B cell (primary cell): ENCODE measurements at regions not wholly inside any gene's neighbourhood (a gene's known extent, or its start where the extent isn't known, plus 50 kb on each side); places are given as distances from the start of the nearest gene placed in this dataset.

Experiments
- ATAC-seq: fragments of 200-7000 bp; cut with Tn5 transposase; one replicate; pipeline ENCODE4 v1.10.0; 2021; ENCODE audit warnings: low read depth, mild to moderate bottlenecking, moderate number of reproducible peaks, moderate library complexity
- CTCF ChIA-PET: fragments of 350-600 bp; sonication (Branson Sonifier 250); formaldehyde crosslinking; loops from one replicate; lab custom pipeline; 2021; ENCODE audit warnings: antibody characterized with exemption, inconsistent platforms; lab: Charles Lee
- POLR2A ChIA-PET: fragments of 350-600 bp; sonication (Branson Sonifier 250); formaldehyde crosslinking; loops from one replicate; lab custom pipeline; 2021; ENCODE audit warnings: antibody characterized with exemption; lab: Charles Lee
- DNase-seq: peaks from one replicate; pipeline ENCODE4 v3.0.0; 2013
- H2AFZ ChIP-seq: 2 replicates; pipeline ENCODE4 v1.6.1; 2012; ENCODE audit warnings: mild to moderate bottlenecking, low read depth, low read length; ENCODE audit not compliant: insufficient read depth, poor library complexity, severe bottlenecking
- H3K27ac ChIP-seq, 2 donors: 1 replicate in 1 of 2; 2 replicates in 1 of 2; pipeline ENCODE4 v1.5.1; 2012 to 2013; ENCODE audit warnings: low read length in 2 of 2, mild to moderate bottlenecking in 2 of 2, moderate library complexity in 1 of 2
- H3K27me3 ChIP-seq, 4 experiments: fragments of 200-600 bp in 1 of 4; sonication (generic) in 1 of 4; replicated peaks in 1 of 4; 1 replicate in 2 of 4; 2 replicates in 2 of 4; pipeline versions ENCODE4 v1.6.1 to v1.7.0; 2013 to 2016; ENCODE audit warnings: low read length in 3 of 4, mild to moderate bottlenecking in 2 of 4, mixed read lengths in 1 of 4, moderate library complexity in 1 of 4; ENCODE audit not compliant: insufficient read depth in 4 of 4, control insufficient read depth in 3 of 4; ENCODE audit errors: control extremely low read depth in 1 of 4
- H3K36me3 ChIP-seq, 2 experiments: replicated peaks in 1 of 2; 1 replicate in 1 of 2; 2 replicates in 1 of 2; pipeline versions ENCODE4 v1.6.1 to v1.7.1; 2013; ENCODE audit warnings: low read length in 1 of 2; ENCODE audit not compliant: insufficient read depth in 2 of 2, control insufficient read depth in 1 of 2; ENCODE audit errors: control extremely low read depth in 1 of 2, extremely low read depth in 1 of 2
- H3K4me1 ChIP-seq, 2 donors: fragments of 200-600 bp in 1 of 2; sonication (generic) in 1 of 2; 1 replicate in 1 of 2; 2 replicates in 1 of 2; pipeline versions ENCODE4 v1.5.1 to v1.6.1; 2013 to 2017; ENCODE audit warnings: low read length in 2 of 2; ENCODE audit not compliant: control insufficient read depth in 2 of 2, insufficient read depth in 2 of 2
- H3K4me2 ChIP-seq: replicated peaks from 2 replicates; pipeline ENCODE3; 2012; ENCODE audit warnings: mild to moderate bottlenecking, low read depth, low read length; ENCODE audit not compliant: poor library complexity, severe bottlenecking
- H3K4me3 ChIP-seq, 5 experiments: fragments of 200-600 bp in 1 of 5; sonication (generic) in 1 of 5; 1 replicate in 3 of 5; 2 replicates in 2 of 5; pipeline versions ENCODE4 v1.5.1 to v1.7.0; 2011 to 2016; ENCODE audit warnings: low read length in 4 of 5, mild to moderate bottlenecking in 4 of 5, low read depth in 2 of 5, control low read depth in 1 of 5, moderate library complexity in 1 of 5; ENCODE audit not compliant: insufficient read depth in 1 of 5; ENCODE audit errors: control extremely low read depth in 1 of 5, extremely low read depth in 1 of 5
- H3K79me2 ChIP-seq: fragments of 200-600 bp; sonication (generic); one replicate; pipeline ENCODE4 v1.6.0; 2016; ENCODE audit warnings: low read length; ENCODE audit not compliant: control insufficient read depth, insufficient read depth
- H3K9ac ChIP-seq: fragments of 200-600 bp; sonication (generic); 2 replicates; pipeline ENCODE4 v1.6.1; 2017; ENCODE audit warnings: mild to moderate bottlenecking, low read length, moderate library complexity
- H3K9me3 ChIP-seq, 3 donors: one replicate each; pipeline versions ENCODE4 v1.6.1 to v1.7.1; 2013; ENCODE audit warnings: low read length in 2 of 3; ENCODE audit not compliant: control insufficient read depth in 2 of 3, insufficient read depth in 1 of 3; ENCODE audit errors: control extremely low read depth in 1 of 3
- H4K20me1 ChIP-seq: 2 replicates; pipeline ENCODE4 v1.6.0; 2012; ENCODE audit warnings: mild to moderate bottlenecking, low read length; ENCODE audit not compliant: insufficient read depth, control insufficient read depth, poor library complexity, severe bottlenecking
- H3K27ac Mint-ChIP-seq: one replicate; pipeline ENCODE4 v1.8.0; 2021; ENCODE audit warnings: mixed read lengths
- H3K27me3 Mint-ChIP-seq: one replicate; pipeline ENCODE4 v1.8.0; 2021; ENCODE audit warnings: mixed read lengths
- H3K4me1 Mint-ChIP-seq: one replicate; pipeline ENCODE4 v1.8.0; 2021; ENCODE audit warnings: mixed read lengths
- H3K4me3 Mint-ChIP-seq: one replicate; pipeline ENCODE4 v1.8.0; 2021; ENCODE audit warnings: mixed read lengths
- H3K9me3 Mint-ChIP-seq: one replicate; pipeline ENCODE4 v1.8.0; 2022; ENCODE audit warnings: mixed read lengths; ENCODE audit not compliant: insufficient read depth
- EZH2 ChIP-seq: IDR thresholded peaks from 2 replicates; pipeline ENCODE4 v1.6.1; 2012; ENCODE audit warnings: borderline replicate concordance, low read depth, mild to moderate bottlenecking, moderate library complexity, low read length; ENCODE audit not compliant: insufficient read depth, poor library complexity, severe bottlenecking
- WGBS: methylation state at CpG from one replicate; pipeline ENCODE4 v1.1.5; 2013; ENCODE audit warnings: missing lambda C conversion rate; ENCODE audit not compliant: insufficient coverage; 5-methylcytosine and 5-hydroxymethylcytosine counted together
- intact Hi-C: fragments of 100-400 bp; cut with micrococcal nuclease; formaldehyde crosslinking; loops from one replicate; pipeline ENCODE4 v1.10.0; 2022
- TF ChIP-seq, protein P1 (sequence below): fragments of 200-600 bp; IDR thresholded peaks from one replicate; pipeline ENCODE4 v1.8.0; 2022; ENCODE audit warnings: antibody characterized with exemption, mild to moderate bottlenecking

DNA sequence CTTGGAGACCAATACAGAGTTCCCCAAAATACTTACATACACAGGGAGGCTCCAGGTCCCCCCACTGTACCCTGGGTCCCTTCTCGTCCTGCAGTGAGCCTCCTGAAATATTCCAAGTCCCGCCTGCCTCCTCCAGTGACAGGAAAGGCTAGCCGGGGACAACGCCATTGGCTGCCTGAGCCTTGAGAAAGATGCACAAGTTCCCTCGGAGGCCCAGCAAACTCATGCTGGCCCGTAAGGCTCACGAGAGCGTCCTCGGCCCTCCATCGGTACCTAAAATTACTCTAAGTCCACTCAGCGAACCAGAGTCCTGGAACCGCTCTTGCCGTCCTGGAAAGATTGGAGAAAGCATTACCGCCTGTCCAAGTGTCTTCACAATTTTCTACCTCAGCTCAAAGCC, 228.6 kb downstream of the ADAM29 start:
- H2AFZ ChIP-seq = no peak overlapping the region
- H3K27ac ChIP-seq = no peak overlapping the region
- no peaks in the 10 kb centered on the region for H3K4me1 ChIP-seq
- no peaks in the 10 kb centered on the region for H3K36me3 ChIP-seq
- peaks cover 0 to 8% (median 0%) of the 10 kb centered on the region in 3 donors for H3K9me3 ChIP-seq
- Mint-ChIP-seq H3K4me1 (no peaks in the 10 kb centered on the region), H3K4me3 (no peak overlapping the region), H3K27me3 (no peaks in the 10 kb centered on the region), H3K9me3 (peaks cover 6% of the 10 kb centered on the region), H3K27ac (no peak overlapping the region)
- WGBS = 91% methylated on average over 14 of the region's 14 CpGs
- intact Hi-C loops = no loop called here
- no peaks in the 10 kb centered on the region for H3K27me3 ChIP-seq
- H3K4me3 ChIP-seq = no peak overlapping the region
- ATAC-seq (no peak), DNase-seq (no peak)
- H3K79me2 ChIP-seq = no peaks in the 10 kb centered on the region
- no peaks in the 10 kb centered on the region for H4K20me1 ChIP-seq
- no peak overlapping the region for H3K4me2 ChIP-seq
- no peak overlapping the region for H3K9ac ChIP-seq
- CTCF ChIA-PET = no interaction called here
- POLR2A ChIA-PET = no interaction called here
- TF ChIP-seq, protein P1, sequence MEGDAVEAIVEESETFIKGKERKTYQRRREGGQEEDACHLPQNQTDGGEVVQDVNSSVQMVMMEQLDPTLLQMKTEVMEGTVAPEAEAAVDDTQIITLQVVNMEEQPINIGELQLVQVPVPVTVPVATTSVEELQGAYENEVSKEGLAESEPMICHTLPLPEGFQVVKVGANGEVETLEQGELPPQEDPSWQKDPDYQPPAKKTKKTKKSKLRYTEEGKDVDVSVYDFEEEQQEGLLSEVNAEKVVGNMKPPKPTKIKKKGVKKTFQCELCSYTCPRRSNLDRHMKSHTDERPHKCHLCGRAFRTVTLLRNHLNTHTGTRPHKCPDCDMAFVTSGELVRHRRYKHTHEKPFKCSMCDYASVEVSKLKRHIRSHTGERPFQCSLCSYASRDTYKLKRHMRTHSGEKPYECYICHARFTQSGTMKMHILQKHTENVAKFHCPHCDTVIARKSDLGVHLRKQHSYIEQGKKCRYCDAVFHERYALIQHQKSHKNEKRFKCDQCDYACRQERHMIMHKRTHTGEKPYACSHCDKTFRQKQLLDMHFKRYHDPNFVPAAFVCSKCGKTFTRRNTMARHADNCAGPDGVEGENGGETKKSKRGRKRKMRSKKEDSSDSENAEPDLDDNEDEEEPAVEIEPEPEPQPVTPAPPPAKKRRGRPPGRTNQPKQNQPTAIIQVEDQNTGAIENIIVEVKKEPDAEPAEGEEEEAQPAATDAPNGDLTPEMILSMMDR = no peak
- no peak for TF ChIP-seq EZH2

DNA sequence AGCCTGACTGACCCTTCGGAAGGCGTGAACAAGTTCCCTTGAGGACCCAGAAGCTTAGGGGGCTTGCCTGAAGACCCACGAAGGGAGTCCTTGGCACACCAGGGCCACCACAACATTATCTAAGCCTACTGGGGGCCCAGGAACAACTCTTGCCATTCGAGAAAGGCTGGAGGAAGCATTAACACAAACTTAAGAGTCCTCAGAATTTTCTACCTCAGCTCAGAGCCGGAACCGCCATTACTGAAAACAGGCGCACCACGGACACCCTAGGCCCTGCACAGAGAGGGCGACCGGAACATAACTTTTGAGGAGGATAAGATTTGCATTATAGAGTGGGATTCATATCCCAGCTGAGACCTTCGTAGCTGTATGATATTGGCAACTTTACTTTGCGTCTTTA, 229.1 kb downstream of the ADAM29 start:
- DNase-seq (no peak), ATAC-seq (no peak)
- H3K36me3 ChIP-seq = no peaks in the 10 kb centered on the region
- no peaks in the 10 kb centered on the region for H3K79me2 ChIP-seq
- no peak overlapping the region for H3K27ac ChIP-seq
- no peak overlapping the region for H3K9ac ChIP-seq
- CTCF ChIA-PET = no interaction called here
- Mint-ChIP-seq H3K4me3 (no peak overlapping the region), H3K9me3 (peaks cover 6% of the 10 kb centered on the region), H3K27ac (no peak overlapping the region), H3K4me1 (no peaks in the 10 kb centered on the region), H3K27me3 (no peaks in the 10 kb centered on the region)
- POLR2A ChIA-PET = no interaction called here
- peaks cover 0 to 8% (median 0%) of the 10 kb centered on the region in 3 donors for H3K9me3 ChIP-seq
- no peaks in the 10 kb centered on the region for H3K27me3 ChIP-seq
- no peaks in the 10 kb centered on the region for H4K20me1 ChIP-seq
- H2AFZ ChIP-seq = no peak overlapping the region
- 88% methylated on average over 9 of the region's 12 CpGs for WGBS
- no peak overlapping the region for H3K4me3 ChIP-seq
- H3K4me1 ChIP-seq = no peaks in the 10 kb centered on the region
- TF ChIP-seq, protein P1 = no peak
- no peak for TF ChIP-seq EZH2
- intact Hi-C loops = no loop called here
- H3K4me2 ChIP-seq = no peak overlapping the region
